ENCODE measurements at regions not wholly inside any gene's neighbourhood (a gene's known extent, or its start where the extent isn't known, plus 50 kb on each side); places are given as distances from the start of the nearest gene placed in this dataset.

DNA sequence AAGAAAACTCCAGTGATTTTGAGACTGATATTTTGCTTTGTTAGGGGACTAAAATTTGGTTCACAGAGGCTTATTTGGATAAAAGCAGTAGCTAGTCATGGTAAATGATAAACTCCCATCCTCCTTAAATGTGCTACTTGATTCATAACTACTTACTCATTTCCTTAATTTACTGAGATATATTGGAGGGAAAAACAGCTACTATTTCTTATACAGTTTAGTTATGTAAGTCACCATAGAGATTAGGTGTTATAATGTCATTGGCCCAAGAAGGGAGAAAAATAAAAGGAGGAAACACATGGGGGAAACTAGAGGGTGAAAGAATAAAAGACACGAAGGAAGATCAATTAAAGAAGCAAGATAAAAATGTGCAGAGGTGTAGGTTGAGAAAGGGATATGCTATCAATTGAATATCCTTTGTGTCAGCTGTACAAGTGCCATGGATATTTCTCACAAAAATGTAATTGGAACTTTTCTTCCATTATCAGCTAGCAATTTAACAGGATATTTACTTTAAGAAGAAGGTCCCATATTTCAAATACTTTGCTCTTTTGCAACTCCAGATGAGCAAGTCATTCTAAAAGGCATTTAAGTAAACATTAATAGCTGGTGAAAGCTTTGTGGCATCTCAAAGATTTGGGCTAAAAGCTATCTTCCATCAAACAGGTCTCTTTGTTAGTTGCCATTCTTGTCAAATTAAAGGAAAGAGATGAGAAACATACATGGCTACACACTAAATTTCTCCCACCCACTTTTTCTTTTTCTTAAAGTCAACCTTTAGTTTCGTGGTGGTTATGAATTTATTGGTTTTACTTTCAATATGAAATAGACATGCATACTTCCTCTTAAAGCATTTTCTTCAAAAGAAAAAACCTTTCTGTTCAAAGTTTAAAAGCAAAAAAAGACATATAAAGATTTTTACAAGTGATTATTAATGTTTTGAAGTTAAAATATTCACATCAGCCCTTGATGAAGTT lies 439.5 kb downstream of the CCER1 start:
- Mint-ChIP-seq H3K36me3 (no peaks in the 10 kb centered on the region), H3K27me3 (no peaks in the 10 kb centered on the region), H3K4me3 (peak overlapping the region; percentile 48), H3K9me3 (no peaks in the 10 kb centered on the region), H3K27ac (peak overlapping the region; percentile 7), H3K4me1 (peaks cover 5% of the 10 kb centered on the region)
- DNase-seq (ENCODE audit: low spot score in 2 of 2) (no peak), ATAC-seq (ENCODE audit: low read depth) (peak; percentile 53)

DNA sequence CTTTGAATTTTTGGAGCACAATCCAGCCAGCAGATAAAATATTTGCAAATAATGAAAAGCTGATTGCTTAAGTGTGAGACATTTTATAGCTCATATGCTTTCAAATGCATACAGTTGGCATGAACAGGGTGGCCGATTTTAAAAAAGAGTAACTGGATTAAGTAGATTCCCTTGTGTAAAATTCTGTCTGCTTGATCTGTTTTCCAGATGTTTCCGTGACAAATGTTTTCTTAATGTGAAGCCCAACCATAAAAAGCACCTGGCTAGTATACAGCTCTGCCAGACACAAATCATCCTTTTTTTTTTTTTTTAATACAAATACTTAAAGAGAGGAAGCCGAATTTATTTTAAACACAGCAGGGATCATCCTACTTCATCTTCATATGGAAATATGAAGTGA lies 440.7 kb downstream of the CCER1 start:
- Mint-ChIP-seq H3K9me3 (no peaks in the 10 kb centered on the region), H3K4me3 (no peak overlapping the region), H3K27ac (no peak overlapping the region), H3K4me1 (peaks cover 5% of the 10 kb centered on the region), H3K36me3 (no peaks in the 10 kb centered on the region), H3K27me3 (no peaks in the 10 kb centered on the region)
- ATAC-seq (ENCODE audit: low read depth) (no peak), DNase-seq (ENCODE audit: low spot score in 2 of 2) (no peak)

- no peak for DNase-seq (ENCODE audit: low spot score in 2 of 2)
- Mint-ChIP-seq H3K27me3 (no peaks in the 10 kb centered on the region), H3K4me1 (peaks cover 5% of the 10 kb centered on the region)
Observed at GRCh38 chr12:90512518-90512917, 442.5 kb downstream of the CCER1 start.

DNA sequence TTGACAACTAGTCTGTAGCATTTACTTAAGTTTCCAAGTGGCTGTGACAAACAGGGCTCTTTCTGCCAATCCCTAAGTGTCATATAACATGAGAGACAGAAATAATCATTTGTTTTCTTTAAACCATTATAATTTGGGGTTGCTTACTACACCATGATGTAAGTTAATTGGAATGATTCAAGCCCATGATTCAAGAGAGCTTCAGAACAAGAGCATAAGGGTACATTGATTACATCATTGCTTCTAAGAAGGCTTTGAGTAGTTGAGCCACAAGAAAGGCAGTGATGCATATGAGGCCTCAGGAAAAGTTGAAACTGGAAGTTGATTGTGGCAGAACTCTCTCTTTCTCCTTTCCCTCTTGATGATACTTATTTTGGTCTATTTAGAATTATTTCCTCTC lies 444.0 kb downstream of the CCER1 start:
- Mint-ChIP-seq H3K27ac (no peak overlapping the region), H3K4me3 (no peak overlapping the region), H3K4me1 (peaks cover 5% of the 10 kb centered on the region), H3K36me3 (no peaks in the 10 kb centered on the region), H3K27me3 (no peaks in the 10 kb centered on the region), H3K9me3 (no peaks in the 10 kb centered on the region)
- ATAC-seq (ENCODE audit: low read depth): no peak
- no peak for DNase-seq (ENCODE audit: low spot score in 2 of 2)

More at GRCh38 chr12:90512518-90512917, 442.5 kb downstream of the CCER1 start:
- Mint-ChIP-seq H3K9me3 (no peaks in the 10 kb centered on the region), H3K27ac (no peak overlapping the region), H3K36me3 (no peaks in the 10 kb centered on the region), H3K4me3 (no peak overlapping the region)
- ATAC-seq (ENCODE audit: low read depth): no peak

DNA sequence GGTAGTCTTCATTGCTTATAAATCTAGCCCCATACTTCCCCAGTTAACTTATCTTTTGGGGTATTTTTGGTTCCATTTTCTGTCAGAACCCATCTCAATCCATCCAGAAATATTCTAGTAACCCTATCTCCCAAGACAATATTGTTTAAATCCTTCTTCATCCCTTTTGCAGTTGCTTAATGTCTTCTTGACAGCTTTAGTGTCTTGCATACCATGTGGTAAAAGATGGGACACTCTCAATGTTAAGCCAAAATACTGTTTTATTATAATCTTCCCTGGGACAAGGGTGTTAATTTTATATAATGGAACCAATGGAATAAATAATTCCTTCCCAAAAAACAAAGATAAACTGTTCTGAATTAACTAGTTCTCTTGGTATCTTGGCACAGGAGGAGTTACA lies 450.2 kb downstream of the CCER1 start:
- H3K9me3 Mint-ChIP-seq: no peaks in the 10 kb centered on the region
- H3K27ac Mint-ChIP-seq: no peak overlapping the region
- no peaks in the 10 kb centered on the region for H3K4me1 Mint-ChIP-seq
- DNase-seq (ENCODE audit: low spot score in 2 of 2) (no peak), ATAC-seq (ENCODE audit: low read depth) (no peak)
- no peak overlapping the region for H3K4me3 Mint-ChIP-seq
- no peaks in the 10 kb centered on the region for H3K36me3 Mint-ChIP-seq
- H3K27me3 Mint-ChIP-seq: no peaks in the 10 kb centered on the region

DNA sequence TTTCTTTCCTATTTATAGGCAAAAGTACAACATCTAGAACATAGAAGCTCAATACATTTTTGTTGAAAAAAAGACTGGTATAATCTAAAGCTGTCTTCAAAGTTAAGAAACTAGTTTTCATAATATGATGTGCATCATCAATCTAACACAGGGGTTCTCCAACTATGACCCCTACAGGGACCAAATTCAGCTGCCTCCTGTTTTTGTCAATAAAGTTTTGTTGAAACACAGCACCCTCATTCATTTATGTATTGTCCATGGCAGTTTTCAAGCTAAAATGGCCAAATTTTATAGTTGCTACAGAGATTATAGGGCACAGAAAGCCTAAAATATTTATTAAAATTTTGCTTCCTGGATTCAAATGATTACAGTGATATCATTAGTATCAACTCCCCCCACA lies 452.9 kb downstream of the CCER1 start:
- H3K4me1 Mint-ChIP-seq: no peaks in the 10 kb centered on the region
- H3K4me3 Mint-ChIP-seq: no peak overlapping the region
- no peak overlapping the region for H3K27ac Mint-ChIP-seq
- DNase-seq (ENCODE audit: low spot score in 2 of 2) (no peak), ATAC-seq (ENCODE audit: low read depth) (no peak)
- no peaks in the 10 kb centered on the region for H3K27me3 Mint-ChIP-seq
- H3K9me3 Mint-ChIP-seq: peaks cover 1% of the 10 kb centered on the region
- no peaks in the 10 kb centered on the region for H3K36me3 Mint-ChIP-seq

GRCh38 chr12:90501412-90501811 lies 453.6 kb downstream of the CCER1 start:
- DNase-seq (ENCODE audit: low spot score in 2 of 2) (no peak), ATAC-seq (ENCODE audit: low read depth) (no peak)
- Mint-ChIP-seq H3K27ac (no peak overlapping the region), H3K9me3 (peaks cover 1% of the 10 kb centered on the region), H3K4me3 (no peak overlapping the region), H3K36me3 (no peaks in the 10 kb centered on the region), H3K4me1 (no peaks in the 10 kb centered on the region), H3K27me3 (no peaks in the 10 kb centered on the region)

DNA sequence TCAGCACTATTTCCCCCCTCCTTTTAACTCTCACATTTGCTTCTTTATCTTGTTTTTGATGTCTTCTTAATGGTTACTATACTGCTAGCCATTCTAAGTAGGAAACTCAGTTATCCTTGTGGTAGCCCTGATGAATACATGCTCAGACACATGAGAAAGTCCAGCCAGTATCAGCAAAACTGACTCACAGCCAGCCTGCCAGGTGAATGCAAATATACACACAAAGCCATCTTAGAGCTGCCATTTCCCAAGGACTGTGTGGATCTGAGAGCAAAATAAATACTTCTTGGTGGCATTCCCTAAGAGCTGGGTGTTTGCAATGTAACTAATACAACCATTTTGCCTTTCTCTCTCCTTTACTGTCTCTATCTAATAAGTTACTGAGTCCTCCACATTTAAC lies 455.2 kb downstream of the CCER1 start:
- no peak overlapping the region for H3K27ac Mint-ChIP-seq
- H3K27me3 Mint-ChIP-seq: no peaks in the 10 kb centered on the region
- DNase-seq (ENCODE audit: low spot score in 2 of 2) (no peak), ATAC-seq (ENCODE audit: low read depth) (no peak)
- H3K4me3 Mint-ChIP-seq: no peak overlapping the region
- peaks cover 1% of the 10 kb centered on the region for H3K9me3 Mint-ChIP-seq
- H3K36me3 Mint-ChIP-seq: no peaks in the 10 kb centered on the region
- no peaks in the 10 kb centered on the region for H3K4me1 Mint-ChIP-seq

DNA sequence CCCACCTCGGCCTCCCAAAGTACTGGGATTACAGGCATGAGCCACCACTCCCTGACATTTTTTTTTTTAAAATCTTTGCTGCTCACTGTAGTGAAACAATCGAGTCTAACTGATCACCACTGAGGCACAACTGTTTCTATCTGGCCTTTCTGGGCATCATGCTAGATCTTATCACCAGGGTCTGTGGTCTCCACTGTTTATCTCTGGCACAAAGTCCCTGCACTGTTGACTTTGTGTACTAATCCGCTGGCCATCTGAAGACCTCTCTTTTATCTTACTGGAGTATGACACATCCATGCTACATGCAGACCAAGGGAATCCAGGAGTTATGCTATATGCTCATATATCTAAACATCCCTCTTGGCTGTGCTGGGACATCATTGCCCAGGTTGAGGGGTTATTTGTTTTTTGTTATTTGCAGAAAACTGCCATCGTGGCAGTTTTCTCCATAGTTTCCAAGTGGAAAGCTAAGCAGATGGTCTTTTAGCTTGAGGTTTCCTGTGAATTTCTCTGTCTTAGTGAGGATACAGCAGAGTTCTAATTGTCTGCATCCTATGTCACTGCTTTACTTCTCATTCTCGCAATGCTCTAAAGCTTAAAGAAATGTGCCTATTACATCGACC lies 456.9 kb downstream of the CCER1 start:
- no peaks in the 10 kb centered on the region for H3K27me3 Mint-ChIP-seq
- H3K27ac Mint-ChIP-seq: no peak overlapping the region
- no peak for ATAC-seq (ENCODE audit: low read depth)
- H3K9me3 Mint-ChIP-seq: peaks cover 1% of the 10 kb centered on the region
- DNase-seq (ENCODE audit: low spot score in 2 of 2): no peak
- H3K4me3 Mint-ChIP-seq: no peak overlapping the region
- no peaks in the 10 kb centered on the region for H3K36me3 Mint-ChIP-seq
- no peaks in the 10 kb centered on the region for H3K4me1 Mint-ChIP-seq

DNA sequence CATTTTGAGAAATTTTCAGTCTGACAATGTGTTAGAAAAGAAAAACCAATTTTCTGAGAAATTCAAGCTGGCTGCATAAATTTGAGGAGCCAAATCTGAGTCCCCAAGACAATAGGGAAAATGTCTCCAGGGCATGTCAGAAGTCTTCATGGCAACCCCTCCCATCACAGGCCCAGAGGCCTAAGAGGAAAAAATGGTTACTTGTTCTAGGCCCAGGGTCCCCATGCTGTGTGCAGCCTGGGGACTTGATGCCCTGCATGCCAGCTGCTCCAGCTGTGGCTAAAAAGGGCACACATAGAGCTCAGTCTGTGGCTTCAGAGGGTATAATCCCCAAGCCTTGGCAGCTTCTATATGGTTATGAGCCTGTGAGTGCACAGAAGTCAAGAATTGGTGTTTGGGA lies 464.6 kb downstream of the CCER1 start:
- H3K4me1 Mint-ChIP-seq: no peaks in the 10 kb centered on the region
- no peaks in the 10 kb centered on the region for H3K36me3 Mint-ChIP-seq
- H3K4me3 Mint-ChIP-seq: no peak overlapping the region
- ATAC-seq (ENCODE audit: low read depth): no peak
- no peak overlapping the region for H3K27ac Mint-ChIP-seq
- DNase-seq (ENCODE audit: low spot score in 2 of 2): no peak
- peaks cover 6% of the 10 kb centered on the region for H3K9me3 Mint-ChIP-seq
- H3K27me3 Mint-ChIP-seq: peaks cover 3% of the 10 kb centered on the region

DNA sequence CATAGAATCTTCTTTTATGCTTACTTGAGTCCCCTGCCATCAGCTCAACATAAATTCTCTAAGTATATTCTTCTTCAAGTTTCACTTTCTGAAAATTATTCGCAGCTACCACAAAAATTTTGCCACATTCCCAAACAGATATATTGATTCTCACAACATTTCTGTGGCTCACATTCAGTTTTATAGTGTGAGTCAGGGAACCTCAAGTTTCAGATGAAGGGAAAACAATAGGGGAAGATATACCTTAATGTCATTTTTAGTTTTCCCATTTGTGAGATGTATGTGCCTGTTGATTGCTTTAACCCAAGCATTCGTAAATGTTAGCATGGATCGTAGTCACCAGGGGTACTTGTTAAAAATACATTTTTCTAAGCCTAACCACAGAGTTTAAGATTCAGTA lies 465.8 kb downstream of the CCER1 start:
- no peaks in the 10 kb centered on the region for H3K4me1 Mint-ChIP-seq
- no peak for DNase-seq (ENCODE audit: low spot score in 2 of 2)
- ATAC-seq (ENCODE audit: low read depth): no peak

GRCh38 chr12:90485560-90485959 lies 469.4 kb downstream of the CCER1 start:
- Mint-ChIP-seq H3K27ac (no peak overlapping the region), H3K36me3 (no peaks in the 10 kb centered on the region), H3K9me3 (peaks cover 6% of the 10 kb centered on the region), H3K4me3 (no peak overlapping the region), H3K4me1 (no peaks in the 10 kb centered on the region), H3K27me3 (peaks cover 3% of the 10 kb centered on the region)
- ATAC-seq (ENCODE audit: low read depth) (no peak), DNase-seq (ENCODE audit: low spot score in 2 of 2) (no peak)

More for the DNA sequence above, 465.8 kb downstream of the CCER1 start:
- H3K27me3 Mint-ChIP-seq: peaks cover 3% of the 10 kb centered on the region
- H3K36me3 Mint-ChIP-seq: no peaks in the 10 kb centered on the region
- H3K9me3 Mint-ChIP-seq: peaks cover 6% of the 10 kb centered on the region
- no peak overlapping the region for H3K4me3 Mint-ChIP-seq
- no peak overlapping the region for H3K27ac Mint-ChIP-seq

DNA sequence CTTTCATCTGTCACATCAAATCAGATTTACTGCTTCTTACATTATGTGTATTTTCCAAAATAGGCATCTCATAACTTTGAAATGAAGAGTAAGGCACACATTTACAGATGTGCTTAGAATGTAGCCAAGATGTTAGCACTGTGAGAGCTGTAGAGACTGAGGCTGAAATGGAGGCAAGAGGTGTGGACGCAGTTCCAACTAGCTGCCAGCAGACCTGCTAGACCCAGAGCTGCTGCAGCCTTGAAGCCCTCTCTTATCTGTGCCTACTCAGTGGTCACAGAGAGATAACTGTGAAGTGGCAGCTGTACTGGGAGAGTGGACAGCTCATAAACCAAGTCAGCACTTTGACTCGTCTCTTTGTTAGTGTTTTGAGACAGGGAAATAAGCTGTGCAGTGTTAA lies 470.9 kb downstream of the CCER1 start:
- H3K36me3 Mint-ChIP-seq: no peaks in the 10 kb centered on the region
- H3K4me3 Mint-ChIP-seq: no peak overlapping the region
- peaks cover 3% of the 10 kb centered on the region for H3K27me3 Mint-ChIP-seq
- no peak overlapping the region for H3K27ac Mint-ChIP-seq
- no peak for DNase-seq (ENCODE audit: low spot score in 2 of 2)
- H3K9me3 Mint-ChIP-seq: peaks cover 3% of the 10 kb centered on the region
- H3K4me1 Mint-ChIP-seq: no peaks in the 10 kb centered on the region
- no peak for ATAC-seq (ENCODE audit: low read depth)

- Mint-ChIP-seq H3K27me3 (peaks cover 2% of the 10 kb centered on the region), H3K4me3 (no peak overlapping the region)
- DNase-seq (ENCODE audit: low spot score in 2 of 2): no peak
Observed at GRCh38 chr12:90481748-90482147, 473.2 kb downstream of the CCER1 start.

More at GRCh38 chr12:90481748-90482147, 473.2 kb downstream of the CCER1 start:
- Mint-ChIP-seq H3K27ac (no peak overlapping the region), H3K9me3 (no peaks in the 10 kb centered on the region), H3K36me3 (no peaks in the 10 kb centered on the region), H3K4me1 (no peaks in the 10 kb centered on the region)
- no peak for ATAC-seq (ENCODE audit: low read depth)
